Gastrocnemius medialis (tissue), 4 donors: ENCODE measurements at regions not wholly inside any gene's neighbourhood (a gene's known extent, or its start where the extent isn't known, plus 50 kb on each side); places are given as distances from the start of the nearest gene placed in this dataset.

Experiments
- POLR2A ChIP-seq, 2 donors: fragments of 450-650 bp; IDR thresholded peaks; one replicate each; pipeline ENCODE4 v1.6.1; 2017; ENCODE audit warnings: antibody characterized with exemption in 2 of 2, mild to moderate bottlenecking in 2 of 2, moderate library complexity in 2 of 2
- TF ChIP-seq, protein P1 (sequence below), 5 experiments: fragments of 450-650 bp in 3 of 5; fragments of 200-600 bp in 2 of 5; sonication (generic) in 2 of 5; IDR thresholded peaks in 4 of 5; conservative IDR thresholded peaks in 1 of 5; 1 replicate in 4 of 5; 2 replicates in 1 of 5; pipeline ENCODE4 v1.5.1; 2016 to 2019; ENCODE audit warnings: antibody characterized with exemption in 5 of 5, mild to moderate bottlenecking in 3 of 5, moderate library complexity in 3 of 5

DNA sequence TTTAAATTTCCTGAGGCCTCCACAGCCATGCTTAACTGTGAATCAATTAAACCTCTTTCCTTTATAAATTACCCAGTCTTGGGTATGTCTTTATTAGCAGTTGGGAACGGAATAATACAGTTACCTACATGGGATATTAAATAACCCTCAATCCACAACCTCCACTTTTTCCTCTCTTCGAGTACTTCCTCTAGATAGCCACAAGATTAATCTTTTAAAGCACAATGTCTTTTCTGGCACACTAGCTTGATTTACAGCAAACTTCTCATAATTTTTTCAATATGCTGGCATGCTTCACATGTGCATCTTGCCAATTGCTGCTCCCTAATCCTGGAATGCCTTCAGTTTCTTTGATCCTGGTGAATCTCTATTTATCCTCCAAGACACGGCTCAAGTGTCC lies 92.2 kb downstream of the P2RY1 start:
- no peak for TF ChIP-seq POLR2A (IDR thresholded peaks at IDR 0.05)
- TF ChIP-seq, protein P1, sequence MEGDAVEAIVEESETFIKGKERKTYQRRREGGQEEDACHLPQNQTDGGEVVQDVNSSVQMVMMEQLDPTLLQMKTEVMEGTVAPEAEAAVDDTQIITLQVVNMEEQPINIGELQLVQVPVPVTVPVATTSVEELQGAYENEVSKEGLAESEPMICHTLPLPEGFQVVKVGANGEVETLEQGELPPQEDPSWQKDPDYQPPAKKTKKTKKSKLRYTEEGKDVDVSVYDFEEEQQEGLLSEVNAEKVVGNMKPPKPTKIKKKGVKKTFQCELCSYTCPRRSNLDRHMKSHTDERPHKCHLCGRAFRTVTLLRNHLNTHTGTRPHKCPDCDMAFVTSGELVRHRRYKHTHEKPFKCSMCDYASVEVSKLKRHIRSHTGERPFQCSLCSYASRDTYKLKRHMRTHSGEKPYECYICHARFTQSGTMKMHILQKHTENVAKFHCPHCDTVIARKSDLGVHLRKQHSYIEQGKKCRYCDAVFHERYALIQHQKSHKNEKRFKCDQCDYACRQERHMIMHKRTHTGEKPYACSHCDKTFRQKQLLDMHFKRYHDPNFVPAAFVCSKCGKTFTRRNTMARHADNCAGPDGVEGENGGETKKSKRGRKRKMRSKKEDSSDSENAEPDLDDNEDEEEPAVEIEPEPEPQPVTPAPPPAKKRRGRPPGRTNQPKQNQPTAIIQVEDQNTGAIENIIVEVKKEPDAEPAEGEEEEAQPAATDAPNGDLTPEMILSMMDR (IDR thresholded peaks at IDR 0.05 in 4 of 5, conservative IDR thresholded peaks at IDR 0.05 in 1 of 5): no peak
